ENCODE measurements at regions not wholly inside any gene's neighbourhood (a gene's known extent, or its start where the extent isn't known, plus 50 kb on each side); places are given as distances from the start of the nearest gene placed in this dataset.

- TF ChIP-seq, protein P1, sequence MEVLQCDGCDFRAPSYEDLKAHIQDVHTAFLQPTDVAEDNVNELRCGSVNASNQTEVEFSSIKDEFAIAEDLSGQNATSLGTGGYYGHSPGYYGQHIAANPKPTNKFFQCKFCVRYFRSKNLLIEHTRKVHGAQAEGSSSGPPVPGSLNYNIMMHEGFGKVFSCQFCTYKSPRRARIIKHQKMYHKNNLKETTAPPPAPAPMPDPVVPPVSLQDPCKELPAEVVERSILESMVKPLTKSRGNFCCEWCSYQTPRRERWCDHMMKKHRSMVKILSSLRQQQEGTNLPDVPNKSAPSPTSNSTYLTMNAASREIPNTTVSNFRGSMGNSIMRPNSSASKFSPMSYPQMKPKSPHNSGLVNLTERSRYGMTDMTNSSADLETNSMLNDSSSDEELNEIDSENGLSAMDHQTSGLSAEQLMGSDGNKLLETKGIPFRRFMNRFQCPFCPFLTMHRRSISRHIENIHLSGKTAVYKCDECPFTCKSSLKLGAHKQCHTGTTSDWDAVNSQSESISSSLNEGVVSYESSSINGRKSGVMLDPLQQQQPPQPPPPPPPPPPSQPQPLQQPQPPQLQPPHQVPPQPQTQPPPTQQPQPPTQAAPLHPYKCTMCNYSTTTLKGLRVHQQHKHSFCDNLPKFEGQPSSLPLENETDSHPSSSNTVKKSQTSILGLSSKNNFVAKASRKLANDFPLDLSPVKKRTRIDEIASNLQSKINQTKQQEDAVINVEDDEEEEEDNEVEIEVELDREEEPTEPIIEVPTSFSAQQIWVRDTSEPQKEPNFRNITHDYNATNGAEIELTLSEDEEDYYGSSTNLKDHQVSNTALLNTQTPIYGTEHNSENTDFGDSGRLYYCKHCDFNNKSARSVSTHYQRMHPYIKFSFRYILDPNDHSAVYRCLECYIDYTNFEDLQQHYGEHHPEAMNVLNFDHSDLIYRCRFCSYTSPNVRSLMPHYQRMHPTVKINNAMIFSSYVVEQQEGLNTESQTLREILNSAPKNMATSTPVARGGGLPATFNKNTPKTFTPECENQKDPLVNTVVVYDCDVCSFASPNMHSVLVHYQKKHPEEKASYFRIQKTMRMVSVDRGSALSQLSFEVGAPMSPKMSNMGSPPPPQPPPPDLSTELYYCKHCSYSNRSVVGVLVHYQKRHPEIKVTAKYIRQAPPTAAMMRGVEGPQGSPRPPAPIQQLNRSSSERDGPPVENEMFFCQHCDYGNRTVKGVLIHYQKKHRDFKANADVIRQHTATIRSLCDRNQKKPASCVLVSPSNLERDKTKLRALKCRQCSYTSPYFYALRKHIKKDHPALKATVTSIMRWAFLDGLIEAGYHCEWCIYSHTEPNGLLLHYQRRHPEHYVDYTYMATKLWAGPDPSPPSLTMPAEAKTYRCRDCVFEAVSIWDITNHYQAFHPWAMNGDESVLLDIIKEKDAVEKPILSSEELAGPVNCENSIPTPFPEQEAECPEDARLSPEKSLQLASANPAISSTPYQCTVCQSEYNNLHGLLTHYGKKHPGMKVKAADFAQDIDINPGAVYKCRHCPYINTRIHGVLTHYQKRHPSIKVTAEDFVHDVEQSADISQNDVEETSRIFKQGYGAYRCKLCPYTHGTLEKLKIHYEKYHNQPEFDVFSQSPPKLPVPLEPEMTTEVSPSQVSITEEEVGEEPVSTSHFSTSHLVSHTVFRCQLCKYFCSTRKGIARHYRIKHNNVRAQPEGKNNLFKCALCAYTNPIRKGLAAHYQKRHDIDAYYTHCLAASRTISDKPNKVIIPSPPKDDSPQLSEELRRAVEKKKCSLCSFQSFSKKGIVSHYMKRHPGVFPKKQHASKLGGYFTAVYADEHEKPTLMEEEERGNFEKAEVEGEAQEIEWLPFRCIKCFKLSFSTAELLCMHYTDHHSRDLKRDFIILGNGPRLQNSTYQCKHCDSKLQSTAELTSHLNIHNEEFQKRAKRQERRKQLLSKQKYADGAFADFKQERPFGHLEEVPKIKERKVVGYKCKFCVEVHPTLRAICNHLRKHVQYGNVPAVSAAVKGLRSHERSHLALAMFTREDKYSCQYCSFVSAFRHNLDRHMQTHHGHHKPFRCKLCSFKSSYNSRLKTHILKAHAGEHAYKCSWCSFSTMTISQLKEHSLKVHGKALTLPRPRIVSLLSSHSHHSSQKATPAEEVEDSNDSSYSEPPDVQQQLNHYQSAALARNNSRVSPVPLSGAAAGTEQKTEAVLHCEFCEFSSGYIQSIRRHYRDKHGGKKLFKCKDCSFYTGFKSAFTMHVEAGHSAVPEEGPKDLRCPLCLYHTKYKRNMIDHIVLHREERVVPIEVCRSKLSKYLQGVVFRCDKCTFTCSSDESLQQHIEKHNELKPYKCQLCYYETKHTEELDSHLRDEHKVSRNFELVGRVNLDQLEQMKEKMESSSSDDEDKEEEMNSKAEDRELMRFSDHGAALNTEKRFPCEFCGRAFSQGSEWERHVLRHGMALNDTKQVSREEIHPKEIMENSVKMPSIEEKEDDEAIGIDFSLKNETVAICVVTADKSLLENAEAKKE (CRISPR knock-in tag; IDR thresholded peaks at IDR 0.05): no peak
- no peak for TF ChIP-seq EZH2 (IDR thresholded peaks at IDR 0.05; ENCODE audit: low read depth, unreplicated experiment)
- no peak for TF ChIP-seq POLR2AphosphoS5 (IDR thresholded peaks at IDR 0.05; ENCODE audit: low read depth)
- no peak for TF ChIP-seq NANOG (IDR thresholded peaks at IDR 0.05; ENCODE audit: borderline replicate concordance)
- no peak for TF ChIP-seq ZNF331 (CRISPR knock-in tag; IDR thresholded peaks at IDR 0.05; ENCODE audit: low read depth)
- no peak for TF ChIP-seq CREB1 (CRISPR knock-in tag; IDR thresholded peaks at IDR 0.05; ENCODE audit: low read depth)
- no peak for TF ChIP-seq EZH2phosphoT487 (IDR thresholded peaks at IDR 0.05; ENCODE audit: unreplicated experiment)
Observed at GRCh38 chr3:190983875-190984274, 121.4 kb upstream of the GMNC start (continued).

DNA sequence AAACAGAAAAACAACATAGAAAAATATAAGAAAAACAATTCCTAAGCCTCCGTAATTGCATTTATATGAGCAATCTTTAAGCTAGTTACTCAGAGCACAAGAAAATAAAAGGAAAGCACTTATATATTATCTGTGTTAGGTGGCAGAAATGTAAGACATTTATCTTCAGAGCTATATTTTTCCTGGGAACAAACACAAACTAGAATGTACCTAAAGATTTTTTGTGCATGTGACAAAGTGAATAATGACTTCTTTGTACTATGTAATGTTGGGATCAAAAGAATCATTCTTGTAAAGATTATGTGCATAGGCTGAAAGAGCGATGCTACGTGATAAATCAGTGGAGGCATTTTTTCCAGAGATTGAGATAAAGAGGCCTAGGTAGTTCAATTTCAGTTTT lies 111.3 kb upstream of the GMNC start:
- ATAC-seq: no peak
- H3K27ac Mint-ChIP-seq: no peak overlapping the region

More for the DNA sequence above, 111.3 kb upstream of the GMNC start:
- Histone ChIP-seq H3K27ac (ENCODE audit: low read depth) (no peak overlapping the region), H3K79me2 (replicated peaks; ENCODE audit: insufficient read depth) (no peaks in the 10 kb centered on the region), H3F3A (replicated peaks; ENCODE audit: low read depth) (no peaks in the 10 kb centered on the region), H3K4me2 (no peak overlapping the region), H4K20me1 (replicated peaks; ENCODE audit: insufficient read depth) (no peaks in the 10 kb centered on the region), H3K4me1 (ENCODE audit: insufficient read depth) (no peaks in the 10 kb centered on the region), H3K27me3 (ENCODE audit: insufficient read depth) (no peaks in the 10 kb centered on the region), H3K9me2 (ENCODE audit: insufficient read depth) (no peaks in the 10 kb centered on the region), H3K36me3 (ENCODE audit: insufficient read depth) (no peaks in the 10 kb centered on the region), H2AFZ (no peak overlapping the region), H3K4me3 (no peak overlapping the region)
- Mint-ChIP-seq H3K9me3 (no peaks in the 10 kb centered on the region), H3K4me3 (no peak overlapping the region), H3K4me1 (peaks cover 4% of the 10 kb centered on the region; the same call in 2 of the 3 replicates), H3K36me3 (ENCODE audit: low read depth) (no peaks in the 10 kb centered on the region), H3K27me3 (ENCODE audit: insufficient read depth, low read depth, poor library complexity) (no peaks in the 10 kb centered on the region)
- no peak for DNase-seq (ENCODE audit: low spot score)
- no peak for TF ChIP-seq EZH2 (IDR thresholded peaks at IDR 0.05; ENCODE audit: low read depth, unreplicated experiment)

Data from GM23338 (cell line).